Tibial nerve (tissue), 4 donors: ENCODE measurements at regions not wholly inside any gene's neighbourhood (a gene's known extent, or its start where the extent isn't known, plus 50 kb on each side); places are given as distances from the start of the nearest gene placed in this dataset.

Source experiments
- DNase-seq, 2 donors: peaks; one replicate each; pipeline ENCODE4 v3.0.0-alpha.2; 2019; ENCODE audit warnings: low spot score in 2 of 2
- H3K27ac ChIP-seq, 4 donors: fragments of 200-600 bp; sonication (generic) in 3 of 4; one replicate each; pipeline ENCODE4 v1.5.1; 2017 to 2019; ENCODE audit warnings: mild to moderate bottlenecking in 1 of 4
- H3K27me3 ChIP-seq, 2 donors: fragments of 200-600 bp; sonication (generic) in 1 of 2; one replicate each; pipeline versions ENCODE4 v1.5.1 to v1.6.0; 2017 to 2019
- H3K36me3 ChIP-seq, 3 donors: fragments of 200-600 bp; sonication (generic); one replicate each; pipeline ENCODE4 v1.5.1; 2018 to 2019
- H3K4me1 ChIP-seq, 4 donors: fragments of 200-600 bp; sonication (generic) in 3 of 4; one replicate each; pipeline ENCODE4 v1.5.1; 2017 to 2019
- H3K4me3 ChIP-seq, 4 donors: fragments of 200-600 bp; sonication (generic) in 3 of 4; one replicate each; pipeline ENCODE4 v1.5.1; 2017 to 2019; ENCODE audit warnings: mild to moderate bottlenecking in 1 of 4, moderate library complexity in 1 of 4
- H3K9me3 ChIP-seq, 4 donors: fragments of 200-600 bp; sonication (generic) in 3 of 4; one replicate each; pipeline ENCODE4 v1.5.1; 2017 to 2019
- CTCF ChIP-seq, 5 experiments: fragments of 200-600 bp in 3 of 5; fragments of 450-650 bp in 2 of 5; sonication (generic) in 3 of 5; IDR thresholded peaks; one replicate each; pipeline ENCODE4 v1.5.1; 2016 to 2019; ENCODE audit warnings: antibody characterized with exemption in 5 of 5, mild to moderate bottlenecking in 3 of 5, moderate library complexity in 2 of 5
- EP300 ChIP-seq, 2 donors: sonication (generic); formaldehyde crosslinking; IDR thresholded peaks; one replicate each; pipeline ENCODE4 v1.6.1; 2017; ENCODE audit warnings: antibody characterized with exemption in 2 of 2, mild to moderate bottlenecking in 1 of 2
- POLR2A ChIP-seq, 2 donors: fragments of 450-650 bp; IDR thresholded peaks; one replicate each; pipeline ENCODE4 v1.6.1; 2017; ENCODE audit warnings: antibody characterized with exemption in 2 of 2, mild to moderate bottlenecking in 2 of 2, moderate library complexity in 2 of 2
- WGBS, 2 donors: methylation state at CpG; one replicate each; pipeline ENCODE4 v1.1.5; 2018; 5-methylcytosine and 5-hydroxymethylcytosine counted together

- no peaks in the 10 kb centered on the region for H3K9me3 ChIP-seq
- 78 to 80% methylated on average over 2 of the region's 2 CpGs for whole genome bisulfite sequencing, 2 donors
- H3K36me3 ChIP-seq, result no peaks in the 10 kb centered on the region
- no peak overlapping the region for H3K27ac ChIP-seq
- no peak for DNase-seq
- TF ChIP-seq EP300 (IDR thresholded peaks at IDR 0.05), result no peak
- no peak for TF ChIP-seq POLR2A (IDR thresholded peaks at IDR 0.05)
- no peak for TF ChIP-seq CTCF (IDR thresholded peaks at IDR 0.05)
- H3K4me3 ChIP-seq, result no peak overlapping the region
- no peaks in the 10 kb centered on the region for H3K27me3 ChIP-seq
- no peaks in the 10 kb centered on the region for H3K4me1 ChIP-seq
Observed at GRCh38 chr7:95694334-95694733, 78.0 kb upstream of the DYNC1I1 start.

- Histone ChIP-seq H3K27ac (no peak overlapping the region), H3K4me1 (no peaks in the 10 kb centered on the region), H3K4me3 (no peak overlapping the region), H3K36me3 (no peaks in the 10 kb centered on the region), H3K9me3 (no peaks in the 10 kb centered on the region), H3K27me3 (no peaks in the 10 kb centered on the region)
- TF ChIP-seq CTCF (IDR thresholded peaks at IDR 0.05) (no peak), EP300 (IDR thresholded peaks at IDR 0.05) (no peak), POLR2A (IDR thresholded peaks at IDR 0.05) (no peak)
- DNase-seq, result no peak
- 76 to 83% methylated on average over 5 of the region's 5 CpGs for WGBS, 2 donors
Observed at GRCh38 chr7:95693551-95694333, 78.6 kb upstream of the DYNC1I1 start.

GRCh38 chr7:95691464-95691863 is 80.9 kb upstream of the DYNC1I1 start:
- H3K4me3 ChIP-seq, result no peak overlapping the region
- no peaks in the 10 kb centered on the region for H3K4me1 ChIP-seq
- H3K9me3 ChIP-seq, result no peaks in the 10 kb centered on the region
- no peak for DNase-seq
- no peak for TF ChIP-seq POLR2A (IDR thresholded peaks at IDR 0.05)
- no peak for TF ChIP-seq EP300 (IDR thresholded peaks at IDR 0.05)
- no peak for TF ChIP-seq CTCF (IDR thresholded peaks at IDR 0.05)
- no peak overlapping the region for H3K27ac ChIP-seq
- no peaks in the 10 kb centered on the region for H3K36me3 ChIP-seq
- H3K27me3 ChIP-seq, result no peaks in the 10 kb centered on the region
- WGBS, 2 donors, result 66 to 76% methylated on average over 4 of the region's 4 CpGs

GRCh38 chr7:95690367-95690947 is 81.9 kb upstream of the DYNC1I1 start:
- WGBS, 2 donors, result 3 to 5% methylated on average over 3 of the region's 3 CpGs
- no peaks in the 10 kb centered on the region for H3K36me3 ChIP-seq
- H3K4me3 ChIP-seq, result no peak overlapping the region
- H3K27ac ChIP-seq, result no peak overlapping the region
- H3K4me1 ChIP-seq, result peaks cover 0 to 5% (median 0%) of the 10 kb centered on the region in 4 donors
- DNase-seq, result no peak
- H3K9me3 ChIP-seq, result no peaks in the 10 kb centered on the region
- H3K27me3 ChIP-seq, result no peaks in the 10 kb centered on the region
- TF ChIP-seq POLR2A (IDR thresholded peaks at IDR 0.05), result no peak
- no peak for TF ChIP-seq EP300 (IDR thresholded peaks at IDR 0.05)
- TF ChIP-seq CTCF (IDR thresholded peaks at IDR 0.05), result peak; percentile 44 to 83 (median 52)

- WGBS, 2 donors, result 78 to 82% methylated on average over 7 of the region's 7 CpGs
- DNase-seq, result no peak
Observed at GRCh38 chr7:95688931-95689495, 83.3 kb upstream of the DYNC1I1 start.

More at GRCh38 chr7:95688931-95689495, 83.3 kb upstream of the DYNC1I1 start:
- H3K4me3 ChIP-seq, result no peak overlapping the region
- TF ChIP-seq CTCF (IDR thresholded peaks at IDR 0.05) (no peak), POLR2A (IDR thresholded peaks at IDR 0.05) (no peak), EP300 (IDR thresholded peaks at IDR 0.05) (no peak)
- H3K36me3 ChIP-seq, result no peaks in the 10 kb centered on the region
- H3K27ac ChIP-seq, result no peak overlapping the region
- no peaks in the 10 kb centered on the region for H3K9me3 ChIP-seq
- no peaks in the 10 kb centered on the region for H3K27me3 ChIP-seq
- H3K4me1 ChIP-seq, result peaks cover 0 to 12% (median 3%) of the 10 kb centered on the region in 4 donors
